Loucy (cell line): ENCODE measurements at regions not wholly inside any gene's neighbourhood (a gene's known extent, or its start where the extent isn't known, plus 50 kb on each side); places are given as distances from the start of the nearest gene placed in this dataset.

Experiments
- H2AFZ ChIP-seq: fragments of 200-600 bp; sonication (generic); 2 replicates; pipeline ENCODE4 v1.6.0; 2016; ENCODE audit warnings: antibody characterized with exemption, mild to moderate bottlenecking, low read length, moderate library complexity
- H3F3A ChIP-seq: fragments of 200-600 bp; 2 replicates; pipeline ENCODE4 v1.6.0; 2016; ENCODE audit warnings: antibody characterized with exemption, low read depth, mild to moderate bottlenecking
- H3K27me3 ChIP-seq: fragments of 200-600 bp; sonication (generic); 2 replicates; pipeline ENCODE4 v1.6.1; 2014; ENCODE audit warnings: low read length, mild to moderate bottlenecking; ENCODE audit not compliant: insufficient read depth, poor library complexity, severe bottlenecking
- H3K36me3 ChIP-seq: fragments of 200-600 bp; sonication (generic); 2 replicates; pipeline ENCODE4 v1.6.1; 2016; ENCODE audit warnings: low read length; ENCODE audit not compliant: insufficient read depth
- H3K4me1 ChIP-seq: fragments of 200-600 bp; sonication (generic); 2 replicates; pipeline ENCODE4 v1.5.1; 2014; ENCODE audit warnings: low read length, mild to moderate bottlenecking; ENCODE audit not compliant: insufficient read depth, poor library complexity, severe bottlenecking
- H3K4me2 ChIP-seq: fragments of 200-600 bp; sonication (generic); 2 replicates; pipeline ENCODE4 v1.6.0; 2014; ENCODE audit warnings: antibody characterized with exemption, low read length, low read depth, mild to moderate bottlenecking; ENCODE audit not compliant: poor library complexity, severe bottlenecking
- H3K4me3 ChIP-seq: fragments of 200-600 bp; sonication (generic); 2 replicates; pipeline ENCODE4 v1.5.1; 2014; ENCODE audit warnings: low read length, mild to moderate bottlenecking, mixed read lengths; ENCODE audit not compliant: poor library complexity, severe bottlenecking
- H3K79me2 ChIP-seq: fragments of 200-600 bp; sonication (generic); 2 replicates; pipeline ENCODE4 v1.6.1; 2014; ENCODE audit warnings: low read length; ENCODE audit not compliant: insufficient read depth
- H3K9ac ChIP-seq: fragments of 200-600 bp; sonication (generic); 2 replicates; pipeline ENCODE4 v1.6.0; 2014; ENCODE audit warnings: mild to moderate bottlenecking, low read depth, low read length, moderate library complexity; ENCODE audit not compliant: poor library complexity, severe bottlenecking
- H3K9me2 ChIP-seq: fragments of 200-600 bp; sonication (generic); replicated peaks from 2 replicates; pipeline ENCODE4 v1.6.1; 2016; ENCODE audit warnings: low read depth, low read length, mixed read lengths
- H3K9me3 ChIP-seq: fragments of 200-600 bp; sonication (generic); 2 replicates; pipeline ENCODE4 v1.6.1; 2014; ENCODE audit warnings: mild to moderate bottlenecking, antibody characterized with exemption, low read length, low read depth; ENCODE audit not compliant: insufficient read depth
- H4K20me1 ChIP-seq: fragments of 200-600 bp; sonication (generic); 2 replicates; pipeline ENCODE4 v1.6.0; 2014; ENCODE audit warnings: antibody characterized with exemption, low read length, mild to moderate bottlenecking; ENCODE audit not compliant: insufficient read depth, poor library complexity, severe bottlenecking
- EZH2phosphoT487 ChIP-seq: fragments of 200-600 bp; IDR thresholded peaks from 2 replicates; pipeline ENCODE4 v1.6.1; 2018; ENCODE audit warnings: antibody characterized with exemption, mild to moderate bottlenecking, moderate library complexity, borderline replicate concordance
- TF ChIP-seq, protein P1 (sequence below): fragments of 200-600 bp; sonication (generic); conservative IDR thresholded peaks from 2 replicates; pipeline ENCODE4 v1.5.1; 2014; ENCODE audit warnings: mild to moderate bottlenecking, antibody characterized with exemption, low read length

DNA sequence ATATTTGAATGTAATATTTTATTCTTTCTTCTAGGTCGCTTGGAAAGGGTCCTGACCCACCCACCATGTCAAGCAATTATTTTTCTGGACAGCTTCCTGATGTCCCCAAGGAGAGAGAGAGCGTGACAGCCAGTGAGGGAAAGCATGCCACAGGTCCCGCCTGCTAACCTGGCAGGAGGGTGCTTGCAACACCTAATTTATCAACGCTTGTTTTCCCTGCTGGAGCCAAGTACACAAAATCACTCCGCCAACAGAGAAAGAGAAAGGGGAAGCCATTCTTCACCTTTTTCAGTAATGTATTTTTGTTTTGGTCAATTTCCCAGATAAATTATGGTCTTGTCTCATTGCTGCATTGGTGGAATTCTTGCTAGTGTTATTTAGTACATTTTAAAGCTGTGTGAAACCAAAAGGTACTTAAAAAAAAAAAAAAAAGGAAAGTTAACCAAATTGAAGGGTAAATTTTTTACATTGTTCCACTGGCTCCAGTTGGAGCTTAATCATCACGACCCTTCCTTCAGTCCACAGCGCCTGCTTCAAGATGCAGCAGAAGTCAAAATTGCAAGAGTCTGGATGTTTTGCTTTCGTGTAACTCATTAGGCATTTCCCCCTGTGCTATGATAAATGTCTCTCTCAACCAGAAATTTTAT is 88.5 kb upstream of the COPS8 start:
- Histone ChIP-seq H3K4me1 (no peaks in the 10 kb centered on the region), H3F3A (no peaks in the 10 kb centered on the region), H4K20me1 (no peaks in the 10 kb centered on the region), H3K79me2 (no peaks in the 10 kb centered on the region), H3K9me3 (no peaks in the 10 kb centered on the region), H3K4me3 (no peak overlapping the region), H3K36me3 (no peaks in the 10 kb centered on the region), H3K4me2 (no peak overlapping the region), H3K9ac (no peak overlapping the region), H3K9me2 (no peaks in the 10 kb centered on the region), H2AFZ (no peak overlapping the region), H3K27me3 (no peaks in the 10 kb centered on the region)
- TF ChIP-seq, protein P1, sequence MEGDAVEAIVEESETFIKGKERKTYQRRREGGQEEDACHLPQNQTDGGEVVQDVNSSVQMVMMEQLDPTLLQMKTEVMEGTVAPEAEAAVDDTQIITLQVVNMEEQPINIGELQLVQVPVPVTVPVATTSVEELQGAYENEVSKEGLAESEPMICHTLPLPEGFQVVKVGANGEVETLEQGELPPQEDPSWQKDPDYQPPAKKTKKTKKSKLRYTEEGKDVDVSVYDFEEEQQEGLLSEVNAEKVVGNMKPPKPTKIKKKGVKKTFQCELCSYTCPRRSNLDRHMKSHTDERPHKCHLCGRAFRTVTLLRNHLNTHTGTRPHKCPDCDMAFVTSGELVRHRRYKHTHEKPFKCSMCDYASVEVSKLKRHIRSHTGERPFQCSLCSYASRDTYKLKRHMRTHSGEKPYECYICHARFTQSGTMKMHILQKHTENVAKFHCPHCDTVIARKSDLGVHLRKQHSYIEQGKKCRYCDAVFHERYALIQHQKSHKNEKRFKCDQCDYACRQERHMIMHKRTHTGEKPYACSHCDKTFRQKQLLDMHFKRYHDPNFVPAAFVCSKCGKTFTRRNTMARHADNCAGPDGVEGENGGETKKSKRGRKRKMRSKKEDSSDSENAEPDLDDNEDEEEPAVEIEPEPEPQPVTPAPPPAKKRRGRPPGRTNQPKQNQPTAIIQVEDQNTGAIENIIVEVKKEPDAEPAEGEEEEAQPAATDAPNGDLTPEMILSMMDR, result no peak
- TF ChIP-seq EZH2phosphoT487, result no peak

DNA sequence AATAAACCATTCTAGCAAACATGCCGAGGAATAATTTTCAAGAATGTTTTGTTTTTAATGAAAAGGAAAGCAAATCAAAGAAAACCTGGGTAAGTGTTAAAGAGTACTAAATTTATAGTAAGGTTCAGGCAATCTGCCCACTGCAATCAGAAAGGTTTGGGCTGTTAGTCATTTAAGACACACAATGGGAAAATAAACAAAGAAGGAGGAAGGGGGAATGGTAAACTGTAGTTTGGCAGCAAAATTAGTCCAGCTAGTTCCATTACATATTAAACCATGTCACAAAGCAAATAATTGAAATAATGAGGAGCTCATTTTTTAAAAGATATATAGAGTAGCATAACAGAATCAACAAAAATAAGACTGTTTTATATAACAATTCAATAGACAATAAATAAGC is 87.5 kb upstream of the COPS8 start:
- Histone ChIP-seq H3K4me1 (no peaks in the 10 kb centered on the region), H3K9ac (no peak overlapping the region), H3K4me2 (no peak overlapping the region), H3K36me3 (no peaks in the 10 kb centered on the region), H3K79me2 (no peaks in the 10 kb centered on the region), H3F3A (no peaks in the 10 kb centered on the region), H3K9me3 (no peaks in the 10 kb centered on the region), H4K20me1 (no peaks in the 10 kb centered on the region), H3K27me3 (no peaks in the 10 kb centered on the region), H3K9me2 (no peaks in the 10 kb centered on the region), H3K4me3 (no peak overlapping the region), H2AFZ (no peak overlapping the region)
- TF ChIP-seq, protein P1, result no peak
- no peak for TF ChIP-seq EZH2phosphoT487

DNA sequence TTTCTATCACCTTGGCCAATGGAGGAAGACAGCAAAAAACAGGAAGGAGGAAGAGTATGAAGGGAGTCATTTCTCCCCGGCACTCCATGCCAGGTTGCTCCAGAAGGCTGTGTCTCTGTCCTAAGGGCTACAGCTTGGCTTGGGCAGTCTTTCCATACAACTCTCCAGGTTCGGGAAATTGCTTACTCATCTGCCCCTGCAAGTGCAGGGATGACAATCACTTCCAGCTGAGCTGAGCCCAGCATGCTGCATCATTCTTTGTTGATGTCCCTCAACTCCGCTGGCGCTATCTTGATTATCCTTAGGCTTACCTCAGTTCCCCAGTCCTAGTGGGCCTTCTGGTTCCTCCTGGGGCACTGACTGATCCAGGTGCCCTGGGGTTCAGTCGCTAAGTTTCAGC is 86.9 kb upstream of the COPS8 start:
- H3K36me3 ChIP-seq, result no peaks in the 10 kb centered on the region
- H3K4me2 ChIP-seq, result no peak overlapping the region
- no peaks in the 10 kb centered on the region for H3K27me3 ChIP-seq
- no peak overlapping the region for H2AFZ ChIP-seq
- H3K4me3 ChIP-seq, result no peak overlapping the region
- H3K9me3 ChIP-seq, result no peaks in the 10 kb centered on the region
- H3K9ac ChIP-seq, result no peak overlapping the region
- H3F3A ChIP-seq, result no peaks in the 10 kb centered on the region
- H4K20me1 ChIP-seq, result no peaks in the 10 kb centered on the region
- H3K9me2 ChIP-seq, result no peaks in the 10 kb centered on the region
- no peaks in the 10 kb centered on the region for H3K4me1 ChIP-seq
- TF ChIP-seq, protein P1, result no peak
- TF ChIP-seq EZH2phosphoT487, result no peak
- no peaks in the 10 kb centered on the region for H3K79me2 ChIP-seq
